Lung (tissue), 11 donors: ENCODE measurements at regions not wholly inside any gene's neighbourhood (a gene's known extent, or its start where the extent isn't known, plus 50 kb on each side); places are given as distances from the start of the nearest gene placed in this dataset.

ENCODE experiments used
- ATAC-seq: fragments of 200-7000 bp; cut with Tn5 transposase; one replicate; pipeline ENCODE4 v1.9.1; 2020; ENCODE audit warnings: moderate number of reproducible peaks; ENCODE audit not compliant: insufficient read depth, low FRiP score
- DNase-seq, 3 donors: peaks; one replicate each; pipeline ENCODE4 v3.0.0-alpha.2; 2013 to 2017
- H3K27ac ChIP-seq, 2 donors: one replicate each; pipeline ENCODE4 v1.5.1; 2013; ENCODE audit warnings: mild to moderate bottlenecking in 2 of 2, moderate library complexity in 2 of 2, control low read depth in 1 of 2, inconsistent platforms in 1 of 2, low read depth in 1 of 2, low read length in 1 of 2
- H3K27me3 ChIP-seq, 3 donors: one replicate each; pipeline ENCODE4 v1.5.1; 2013; ENCODE audit warnings: low read length in 2 of 3; ENCODE audit not compliant: control insufficient read depth in 3 of 3, insufficient read depth in 3 of 3
- H3K36me3 ChIP-seq, 4 donors: one replicate each; pipeline ENCODE4 v1.5.1; 2013; ENCODE audit warnings: low read length in 4 of 4, mild to moderate bottlenecking in 1 of 4, moderate library complexity in 1 of 4; ENCODE audit not compliant: control insufficient read depth in 4 of 4, insufficient read depth in 4 of 4
- H3K4me1 ChIP-seq, 5 donors: one replicate each; pipeline ENCODE4 v1.5.1; 2013; ENCODE audit warnings: low read length in 5 of 5, mild to moderate bottlenecking in 2 of 5, moderate library complexity in 1 of 5; ENCODE audit not compliant: control insufficient read depth in 5 of 5, insufficient read depth in 5 of 5
- H3K4me3 ChIP-seq: one replicate; pipeline ENCODE4 v1.5.1; 2013; ENCODE audit warnings: mild to moderate bottlenecking, control low read depth, moderate library complexity
- H3K9ac ChIP-seq, 2 donors: one replicate each; pipeline ENCODE4 v1.5.1; 2013; ENCODE audit warnings: low read length in 2 of 2, control low read depth in 1 of 2; ENCODE audit not compliant: insufficient read depth in 1 of 2
- H3K9me3 ChIP-seq, 4 donors: one replicate each; pipeline ENCODE4 v1.5.1; 2013; ENCODE audit warnings: low read length in 3 of 4, mild to moderate bottlenecking in 1 of 4, moderate library complexity in 1 of 4; ENCODE audit not compliant: control insufficient read depth in 4 of 4, insufficient read depth in 3 of 4
- WGBS, 2 donors: extraction: QIAGEN DNeasy Blood & Tissue Kit; methylation state at CpG; one replicate each; pipeline ENCODE4 v1.1.7; 2013; 5-methylcytosine and 5-hydroxymethylcytosine counted together
- TF ChIP-seq, protein P1 (sequence below): IDR thresholded peaks from 2 replicates; pipeline ENCODE4 v1.5.1; 2012; ENCODE audit warnings: mild to moderate bottlenecking; ENCODE audit errors: control extremely low read depth, extremely low read depth
- donor health status: control.
- donor health status: control.
- donor health status: Bipolar disorder and iron deficiency.
- donor health status: healthy.
- donor health status: DM: yes; HTN: yes; CAD: no.

DNA sequence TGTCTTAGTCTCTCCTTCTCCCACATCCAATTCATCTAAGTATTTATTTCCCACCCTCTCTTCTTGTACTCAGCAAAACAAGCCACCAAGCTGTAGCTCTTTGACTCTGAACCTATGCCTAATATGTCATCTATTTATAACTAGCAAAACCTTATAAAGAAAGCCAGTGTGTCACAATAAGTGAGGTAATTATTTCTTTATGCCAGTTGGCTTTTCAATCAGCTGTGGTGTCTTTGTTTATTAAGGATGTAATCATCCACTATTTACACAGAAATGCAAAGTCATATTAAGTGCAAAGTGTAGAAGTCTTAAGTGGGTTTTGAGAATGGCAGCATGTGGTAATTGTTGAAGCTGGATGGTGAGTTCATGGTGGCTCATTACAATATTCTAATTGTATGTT is 215.2 kb upstream of the HTR1E start:
- Histone ChIP-seq H3K36me3 (no peaks in the 10 kb centered on the region), H3K27me3 (peaks cover 0 to 2% (median 0%) of the 10 kb centered on the region in 3 donors), H3K9me3 (peaks cover 0 to 2% (median 0%) of the 10 kb centered on the region in 4 donors), H3K4me1 (peaks cover 0 to 5% (median 0%) of the 10 kb centered on the region in 5 donors), H3K27ac (no peak overlapping the region), H3K4me3 (no peak overlapping the region), H3K9ac (no peak overlapping the region)
- DNase-seq, result peak in 1 of 3 donors; percentile 6
- ATAC-seq, result no peak
- TF ChIP-seq, protein P1, sequence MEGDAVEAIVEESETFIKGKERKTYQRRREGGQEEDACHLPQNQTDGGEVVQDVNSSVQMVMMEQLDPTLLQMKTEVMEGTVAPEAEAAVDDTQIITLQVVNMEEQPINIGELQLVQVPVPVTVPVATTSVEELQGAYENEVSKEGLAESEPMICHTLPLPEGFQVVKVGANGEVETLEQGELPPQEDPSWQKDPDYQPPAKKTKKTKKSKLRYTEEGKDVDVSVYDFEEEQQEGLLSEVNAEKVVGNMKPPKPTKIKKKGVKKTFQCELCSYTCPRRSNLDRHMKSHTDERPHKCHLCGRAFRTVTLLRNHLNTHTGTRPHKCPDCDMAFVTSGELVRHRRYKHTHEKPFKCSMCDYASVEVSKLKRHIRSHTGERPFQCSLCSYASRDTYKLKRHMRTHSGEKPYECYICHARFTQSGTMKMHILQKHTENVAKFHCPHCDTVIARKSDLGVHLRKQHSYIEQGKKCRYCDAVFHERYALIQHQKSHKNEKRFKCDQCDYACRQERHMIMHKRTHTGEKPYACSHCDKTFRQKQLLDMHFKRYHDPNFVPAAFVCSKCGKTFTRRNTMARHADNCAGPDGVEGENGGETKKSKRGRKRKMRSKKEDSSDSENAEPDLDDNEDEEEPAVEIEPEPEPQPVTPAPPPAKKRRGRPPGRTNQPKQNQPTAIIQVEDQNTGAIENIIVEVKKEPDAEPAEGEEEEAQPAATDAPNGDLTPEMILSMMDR, result no peak

DNA sequence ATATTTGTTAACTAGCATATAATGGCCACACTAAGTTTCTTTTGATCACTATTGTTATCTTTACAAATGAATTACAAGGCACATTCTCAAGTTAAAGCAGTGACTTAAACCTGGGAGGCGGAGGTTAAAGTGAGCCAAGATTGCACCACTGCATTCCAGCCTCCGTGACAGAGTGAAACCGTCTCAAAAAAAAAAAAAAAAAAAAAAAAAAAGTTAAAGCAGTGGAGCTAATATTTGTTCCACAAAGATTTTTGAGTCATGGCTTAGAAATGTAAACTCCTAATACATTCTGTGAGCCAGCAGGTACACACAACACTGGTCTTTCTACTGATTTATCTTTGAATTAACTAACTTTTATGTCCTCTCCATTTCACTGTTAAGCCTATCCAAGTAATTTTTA is 221.7 kb upstream of the HTR1E start:
- Histone ChIP-seq H3K36me3 (no peaks in the 10 kb centered on the region), H3K27ac (no peak overlapping the region), H3K9ac (no peak overlapping the region), H3K9me3 (peaks cover 0 to 2% (median 0%) of the 10 kb centered on the region in 4 donors), H3K4me1 (no peaks in the 10 kb centered on the region), H3K27me3 (peaks cover 0 to 2% (median 0%) of the 10 kb centered on the region in 3 donors), H3K4me3 (no peak overlapping the region)
- TF ChIP-seq, protein P1, result no peak
- WGBS, 2 donors, result 42 to 67% methylated on average over 3 of the region's 3 CpGs
- ATAC-seq (peak; percentile 53), DNase-seq (no peak)

DNA sequence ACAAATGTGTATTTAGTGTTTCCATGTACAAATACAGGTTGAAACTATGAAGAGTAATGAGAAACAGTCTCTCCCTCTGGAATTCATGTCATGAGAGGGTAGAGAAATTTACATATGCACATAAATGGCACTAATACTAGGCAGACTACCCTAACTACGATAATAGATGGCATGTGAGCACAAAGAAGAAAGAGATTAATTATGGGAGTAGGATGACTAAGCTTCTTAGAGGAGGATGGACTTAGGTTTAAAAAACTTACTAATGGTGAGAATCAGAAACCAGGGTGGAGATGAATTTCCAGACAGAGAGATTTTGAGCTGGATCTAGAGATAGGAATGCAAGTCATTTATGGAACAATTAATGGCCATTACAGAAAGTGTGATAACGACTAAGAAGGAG is 225.3 kb upstream of the HTR1E start:
- H3K27ac ChIP-seq, result no peak overlapping the region
- TF ChIP-seq, protein P1, result no peak
- DNase-seq (no peak), ATAC-seq (no peak)
- H3K9me3 ChIP-seq, result no peaks in the 10 kb centered on the region
- no peak overlapping the region for H3K9ac ChIP-seq
- H3K4me1 ChIP-seq, result no peaks in the 10 kb centered on the region
- 38 to 39% methylated on average over 2 of the region's 2 CpGs for WGBS, 2 donors
- no peaks in the 10 kb centered on the region for H3K27me3 ChIP-seq
- no peaks in the 10 kb centered on the region for H3K36me3 ChIP-seq
- no peak overlapping the region for H3K4me3 ChIP-seq

DNA sequence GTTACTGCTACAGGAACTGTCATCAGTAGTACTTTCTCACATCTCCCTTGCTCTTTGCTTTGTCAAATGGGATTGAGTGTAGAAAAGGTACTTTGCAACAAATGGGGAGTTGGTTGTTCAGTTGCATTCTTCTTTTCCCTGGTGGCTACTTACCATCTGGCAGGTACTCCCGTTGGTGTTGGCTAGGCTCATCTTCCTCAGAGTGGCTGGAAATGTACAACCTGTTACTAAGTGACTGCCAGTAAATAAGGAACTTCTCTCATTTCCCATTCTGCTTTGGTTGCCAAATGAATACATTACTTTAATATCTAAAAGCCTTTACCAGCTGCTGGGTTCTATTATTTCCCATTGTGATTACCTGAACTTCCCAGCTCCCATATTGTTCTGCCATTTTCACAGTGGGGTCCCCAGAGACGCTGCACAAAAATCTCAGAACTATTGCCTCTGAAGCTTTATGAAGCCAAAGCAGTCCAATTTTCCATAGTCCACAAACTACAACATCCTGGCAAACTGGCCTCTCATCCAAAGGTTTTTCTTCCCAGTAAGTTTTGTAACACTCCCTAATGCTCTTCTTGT is 229.7 kb upstream of the HTR1E start:
- no peak for DNase-seq
- no peaks in the 10 kb centered on the region for H3K4me1 ChIP-seq
- WGBS, 2 donors, result 41 to 57% methylated on average over 2 of the region's 2 CpGs
- H3K9me3 ChIP-seq, result no peaks in the 10 kb centered on the region
- TF ChIP-seq, protein P1, result no peak
- H3K4me3 ChIP-seq, result no peak overlapping the region
- ATAC-seq, result no peak
- H3K36me3 ChIP-seq, result no peaks in the 10 kb centered on the region
- no peak overlapping the region for H3K27ac ChIP-seq
- no peak overlapping the region for H3K9ac ChIP-seq
- H3K27me3 ChIP-seq, result peaks cover 0 to 3% (median 0%) of the 10 kb centered on the region in 3 donors
